H1 (cell line): ENCODE measurements at regions not wholly inside any gene's neighbourhood (a gene's known extent, or its start where the extent isn't known, plus 50 kb on each side); places are given as distances from the start of the nearest gene placed in this dataset.

Experiments used
- CTCF ChIA-PET: fragments of 300-600 bp; sonication (Branson Sonifier 250); formaldehyde crosslinking; loops from one replicate; lab custom pipeline; 2021; ENCODE audit not compliant: partially characterized antibody; lab: Charles Lee
- POLR2A ChIA-PET: fragments of 300-600 bp; sonication (Branson Sonifier 250); formaldehyde crosslinking; loops from one replicate; lab custom pipeline; 2021; ENCODE audit warnings: inconsistent platforms; ENCODE audit not compliant: partially characterized antibody; lab: Charles Lee
- DNase-seq, 2 experiments: peaks; one replicate each; pipeline versions ENCODE4 v3.0.0 to v3.0.0-alpha.2; 2010 to 2022; ENCODE audit warnings: low spot score in 2 of 2, low read depth in 1 of 2, mixed read lengths in 1 of 2
- FAIRE-seq: peaks from 2 replicates; lab custom pipeline; 2011; peaks lifted over from hg19 to GRCh38; lab: Jason Lieb, UNC
- H2AFZ ChIP-seq: 2 replicates; pipeline ENCODE4 v1.8.1; 2012; ENCODE audit warnings: low read length, inconsistent platforms
- H2AK5ac ChIP-seq: 2 replicates; pipeline ENCODE4 v1.6.1; 2013; ENCODE audit warnings: low read depth, low read length
- H2BK120ac ChIP-seq: replicated peaks from 2 replicates; pipeline ENCODE3; 2013; ENCODE audit warnings: low read depth, low read length, inconsistent platforms
- H2BK12ac ChIP-seq: 2 replicates; pipeline ENCODE4 v1.6.1; 2013; ENCODE audit warnings: low read depth, low read length
- H2BK15ac ChIP-seq: 2 replicates; pipeline ENCODE4 v1.6.1; 2013; ENCODE audit warnings: low read length
- H2BK20ac ChIP-seq: 2 replicates; pipeline ENCODE4 v1.6.1; 2013; ENCODE audit warnings: low read length
- H2BK5ac ChIP-seq: 2 replicates; pipeline ENCODE4 v1.6.1; 2013; ENCODE audit warnings: low read depth, low read length
- H3K14ac ChIP-seq: 2 replicates; pipeline ENCODE4 v1.6.1; 2013; ENCODE audit warnings: inconsistent platforms; ENCODE audit not compliant: insufficient read length
- H3K18ac ChIP-seq: 2 replicates; pipeline ENCODE4 v1.6.1; 2013; ENCODE audit warnings: low read length; ENCODE audit errors: extremely low read depth
- H3K23ac ChIP-seq: 2 replicates; pipeline ENCODE4 v1.6.1; 2013; ENCODE audit warnings: inconsistent platforms; ENCODE audit not compliant: insufficient read length
- H3K23me2 ChIP-seq: 2 replicates; pipeline ENCODE4 v1.6.1; 2013; ENCODE audit warnings: low read depth, low read length
- H3K27ac ChIP-seq: 2 replicates; pipeline ENCODE4 v1.6.1; 2011; ENCODE audit warnings: low read depth, low read length, inconsistent platforms
- H3K27me3 ChIP-seq, 4 experiments: replicated peaks in 1 of 4; 1 replicate in 1 of 4; 2 replicates in 3 of 4; pipeline versions ENCODE4 v1.6.1 to v1.8.1; 2011 to 2013; ENCODE audit warnings: low read length in 3 of 4, mild to moderate bottlenecking in 3 of 4, inconsistent platforms in 2 of 4, mixed read lengths in 2 of 4, moderate library complexity in 1 of 4; ENCODE audit not compliant: control insufficient read depth in 3 of 4, insufficient read depth in 3 of 4; ENCODE audit errors: extremely low read depth in 1 of 4
- H3K36me3 ChIP-seq, 4 experiments: 2 replicates each; pipeline versions ENCODE4 v1.6.1 to v1.8.1; 2011 to 2013; ENCODE audit warnings: mild to moderate bottlenecking in 4 of 4, low read length in 3 of 4, moderate library complexity in 2 of 4, control low read depth in 1 of 4, inconsistent platforms in 1 of 4; ENCODE audit not compliant: insufficient read depth in 4 of 4, control insufficient read depth in 2 of 4
- H3K4ac ChIP-seq: replicated peaks from 2 replicates; pipeline ENCODE3; 2013; ENCODE audit warnings: low read length, low read depth, mixed read lengths, inconsistent platforms; ENCODE audit not compliant: insufficient read length
- H3K4me1 ChIP-seq, 4 experiments: replicated peaks in 1 of 4; 1 replicate in 1 of 4; 2 replicates in 3 of 4; pipeline versions ENCODE4 v1.6.1 to v1.8.1; 2011 to 2013; ENCODE audit warnings: low read length in 3 of 4, inconsistent platforms in 2 of 4, mixed read lengths in 1 of 4; ENCODE audit not compliant: insufficient read depth in 4 of 4, control insufficient read depth in 3 of 4
- H3K4me2 ChIP-seq, 2 experiments: 2 replicates each; pipeline versions ENCODE4 v1.6.1 to v1.8.1; 2011 to 2013; ENCODE audit warnings: low read depth in 2 of 2, low read length in 2 of 2, control low read depth in 1 of 2, inconsistent platforms in 1 of 2, mild to moderate bottlenecking in 1 of 2; ENCODE audit not compliant: insufficient read depth in 1 of 2
- H3K4me3 ChIP-seq, 4 experiments: fragments of 200-600, 300-600 bp in 1 of 4; sonication (generic), shearing (Covaris generic), sonication (Bioruptor Twin) in 1 of 4; 2 replicates each; pipeline versions ENCODE4 v1.5.1 to v1.8.1; 2011 to 2016; ENCODE audit warnings: low read length in 4 of 4, low read depth in 3 of 4, control low read depth in 2 of 4, inconsistent platforms in 2 of 4, mild to moderate bottlenecking in 2 of 4, mixed read lengths in 1 of 4, moderate library complexity in 1 of 4; ENCODE audit not compliant: insufficient read depth in 2 of 4; ENCODE audit errors: extremely low read depth in 1 of 4
- H3K56ac ChIP-seq: replicated peaks from 2 replicates; pipeline ENCODE3; 2013; ENCODE audit warnings: low read depth, mild to moderate bottlenecking, mixed read lengths, low read length, inconsistent platforms; ENCODE audit not compliant: insufficient read length
- H3K79me1 ChIP-seq: 2 replicates; pipeline ENCODE4 v1.6.1; 2013; ENCODE audit warnings: low read depth, low read length, control low read depth
- H3K79me2 ChIP-seq, 2 experiments: 2 replicates each; pipeline versions ENCODE4 v1.6.1 to v1.8.1; 2012 to 2013; ENCODE audit warnings: low read length in 2 of 2, mild to moderate bottlenecking in 2 of 2, inconsistent platforms in 1 of 2; ENCODE audit not compliant: insufficient read depth in 2 of 2, control insufficient read depth in 1 of 2
- H3K9ac ChIP-seq, 4 experiments: replicated peaks in 1 of 4; 1 replicate in 1 of 4; 2 replicates in 3 of 4; pipeline versions ENCODE4 v1.6.1 to v1.8.1; 2011 to 2013; ENCODE audit warnings: low read depth in 3 of 4, low read length in 3 of 4, control low read depth in 2 of 4, mild to moderate bottlenecking in 2 of 4, moderate library complexity in 2 of 4, inconsistent platforms in 1 of 4; ENCODE audit errors: extremely low read depth in 1 of 4
- H3K9me3 ChIP-seq, 2 experiments: 2 replicates each; pipeline versions ENCODE4 v1.6.1 to v1.8.1; 2012 to 2013; ENCODE audit warnings: mild to moderate bottlenecking in 2 of 2, moderate library complexity in 2 of 2, control low read depth in 1 of 2, inconsistent platforms in 1 of 2, low read depth in 1 of 2, low read length in 1 of 2, mixed read lengths in 1 of 2; ENCODE audit not compliant: insufficient read depth in 2 of 2
- H4K20me1 ChIP-seq, 2 experiments: replicated peaks in 1 of 2; 2 replicates each; pipeline versions ENCODE3 to v1.8.1; 2011 to 2013; ENCODE audit warnings: inconsistent platforms in 2 of 2, low read length in 2 of 2, mild to moderate bottlenecking in 1 of 2; ENCODE audit not compliant: insufficient read depth in 2 of 2, control insufficient read depth in 1 of 2
- H4K5ac ChIP-seq: 2 replicates; pipeline ENCODE4 v1.6.1; 2013; ENCODE audit warnings: low read length, low read depth, mixed read lengths, inconsistent platforms; ENCODE audit not compliant: insufficient read length
- H4K8ac ChIP-seq: 2 replicates; pipeline ENCODE4 v1.8.0; 2013; ENCODE audit warnings: mild to moderate bottlenecking, moderate library complexity, low read length, inconsistent platforms; ENCODE audit not compliant: insufficient read depth; ENCODE audit errors: extremely low read depth
- H4K91ac ChIP-seq: replicated peaks from 2 replicates; pipeline ENCODE3; 2013; ENCODE audit warnings: low read length, mixed read lengths, inconsistent platforms; ENCODE audit not compliant: insufficient read length
- EGR1 ChIP-seq: IDR thresholded peaks from 2 replicates; pipeline ENCODE4 v1.6.1; 2011; ENCODE audit warnings: low read depth, low read length, borderline replicate concordance
- GABPA ChIP-seq: IDR thresholded peaks from 2 replicates; pipeline ENCODE4 v1.6.1; 2011; ENCODE audit warnings: mild to moderate bottlenecking, low read length, moderate library complexity, borderline replicate concordance; ENCODE audit not compliant: insufficient read depth
- HDAC2 ChIP-seq, 2 experiments: fragments of 300-600 bp in 1 of 2; sonication (generic) in 1 of 2; IDR thresholded peaks; 2 replicates each; pipeline ENCODE4 v1.6.1; 2011 to 2012; ENCODE audit warnings: low read depth in 2 of 2, low read length in 2 of 2, mild to moderate bottlenecking in 2 of 2, moderate library complexity in 2 of 2, borderline replicate concordance in 1 of 2, inconsistent platforms in 1 of 2
- NANOG ChIP-seq: IDR thresholded peaks from 2 replicates; pipeline ENCODE4 v1.6.1; 2011; ENCODE audit warnings: low read length, low read depth, mild to moderate bottlenecking, inconsistent platforms; ENCODE audit not compliant: insufficient read depth, poor library complexity, severe bottlenecking
- POLR2A ChIP-seq, 2 experiments: IDR thresholded peaks; 1 replicate in 1 of 2; 2 replicates in 1 of 2; pipeline ENCODE4 v1.6.1; 2011; ENCODE audit warnings: low read depth in 2 of 2, low read length in 2 of 2, mild to moderate bottlenecking in 2 of 2; ENCODE audit errors: control extremely low read depth in 1 of 2
- RNF2 ChIP-seq: fragments of 200-900, 300-1000 bp; sonication (generic); IDR thresholded peaks from 2 replicates; pipeline ENCODE4 v1.7.1; 2016; ENCODE audit warnings: borderline replicate concordance, low read depth, mild to moderate bottlenecking, antibody characterized with exemption, low read length; ENCODE audit not compliant: poor library complexity, severe bottlenecking; ENCODE audit errors: missing control alignments
- SIRT6 ChIP-seq: IDR thresholded peaks from one replicate; pipeline ENCODE4 v1.7.1; 2012; ENCODE audit warnings: low read length, inconsistent platforms
- TBP ChIP-seq: IDR thresholded peaks from 2 replicates; pipeline ENCODE4 v1.6.1; 2011; ENCODE audit warnings: low read depth, low read length, improper control_type of control experiment
- TCF12 ChIP-seq: IDR thresholded peaks from 2 replicates; pipeline ENCODE4 v1.6.1; 2011; ENCODE audit warnings: low read depth, mild to moderate bottlenecking, low read length
- ZNF274 ChIP-seq: IDR thresholded peaks from 2 replicates; pipeline ENCODE4 v1.7.0; 2012; ENCODE audit warnings: low read length, borderline replicate concordance; ENCODE audit errors: extremely low read depth
- WGBS, 2 experiments: shearing (Covaris generic) in 1 of 2; methylation state at CpG; one replicate each; pipeline versions ENCODE4 v1.1.6 to v1.1.7; 2013 to 2015; ENCODE audit warnings: low lambda C conversion rate in 2 of 2, mixed read lengths in 2 of 2, inconsistent platforms in 1 of 2, low coverage in 1 of 2, missing lambda C conversion rate in 1 of 2; ENCODE audit not compliant: insufficient replicate concordance in 2 of 2, insufficient coverage in 1 of 2, insufficient read length in 1 of 2; ENCODE audit errors: extremely low coverage in 1 of 2, missing lambda C conversion rate in 1 of 2; 5-methylcytosine and 5-hydroxymethylcytosine counted together

GRCh38 chr16:86074651-86075487 is 175.9 kb downstream of the IRF8 start:
- peaks cover 0 to 2% of the 10 kb centered on the region in 2 experiments for H4K20me1 ChIP-seq
- H3K36me3 ChIP-seq: no peaks in the 10 kb centered on the region
- CTCF ChIA-PET: interaction anchor here (0.6 to 4.2 kb wide), 7 partner anchors 26 to 444 kb away, joined by 3 to 30 read pairs (median 4); no protein-coding TSS in a partner anchor
- H2BK20ac ChIP-seq: peak overlapping the region; percentile 80; the same call in 1 of the 2 replicates
- peak overlapping the region; percentile 61; the same call in 1 of the 2 replicates for H2BK15ac ChIP-seq
- no peak overlapping the region for H3K9ac ChIP-seq
- H4K8ac ChIP-seq: no peak overlapping the region
- no peak for TF ChIP-seq POLR2A (IDR thresholded peaks at IDR 0.05; ENCODE audit: control extremely low read depth in 1 of 2, low read depth in 2 of 2, low read length in 2 of 2)
- 0 out of 2 replicates have a peak, but pooled peaks have one; percentile 25 for TF ChIP-seq GABPA
- TF ChIP-seq SIRT6: no peak
- no peak for TF ChIP-seq EGR1
- peak; percentile 87 for TF ChIP-seq NANOG
- TF ChIP-seq TBP: peak; percentile 42; the same call in 1 of the 2 replicates
- no peak for TF ChIP-seq ZNF274
- TF ChIP-seq HDAC2 (IDR thresholded peaks at IDR 0.05; ENCODE audit: borderline replicate concordance in 1 of 2, low read depth in 2 of 2, low read length in 2 of 2): 0 out of 4 replicates have a peak, but pooled peaks of 1 of the 2 experiments have one; percentile 44
- peak; percentile 34; the same call in 1 of the 2 replicates for TF ChIP-seq TCF12
- no peak for TF ChIP-seq RNF2
- H2AFZ ChIP-seq: peak overlapping the region; percentile 69; the same call in 1 of the 2 replicates
- peaks cover 0 to 2% (median 0%) of the 10 kb centered on the region in 4 experiments; a peak in 2 of 7 replicates for H3K27me3 ChIP-seq
- no peak overlapping the region for H3K14ac ChIP-seq
- H4K91ac ChIP-seq: peak overlapping the region; percentile 76
- peak overlapping the region; percentile 67; the same call in 1 of the 2 replicates for H3K18ac ChIP-seq
- H3K56ac ChIP-seq: no peak overlapping the region
- no peaks in the 10 kb centered on the region for H3K79me1 ChIP-seq
- H3K4me3 ChIP-seq: no peak overlapping the region
- no peak overlapping the region for H3K4ac ChIP-seq
- peak overlapping the region in 1 of 2 experiments; percentile 45; a peak in 2 of 4 replicates for H3K4me2 ChIP-seq
- no peak overlapping the region for H2AK5ac ChIP-seq
- no peak overlapping the region for H3K23ac ChIP-seq
- FAIRE-seq (no peak), DNase-seq (no peak)
- no peaks in the 10 kb centered on the region for H3K79me2 ChIP-seq
- H3K27ac ChIP-seq: no peak overlapping the region
- POLR2A ChIA-PET: interaction anchor here (0.8 kb wide), 1 partner anchor 14 kb away, joined by 3 read pairs; no protein-coding TSS in a partner anchor
- H3K4me1 ChIP-seq: peaks cover 2 to 15% (median 5%) of the 10 kb centered on the region in 4 experiments; a peak in 6 of 7 replicates
- 59% methylated on average over 19 of the region's 20 CpGs; no CpG with 5 or more reads in 1 of the 2 experiments for WGBS, 2 experiments
- no peaks in the 10 kb centered on the region for H3K23me2 ChIP-seq
- H2BK5ac ChIP-seq: peak overlapping the region; percentile 83; the same call in 1 of the 2 replicates
- H2BK120ac ChIP-seq: no peak overlapping the region
- no peak overlapping the region for H4K5ac ChIP-seq
- no peaks in the 10 kb centered on the region for H3K9me3 ChIP-seq
- peak overlapping the region; percentile 87; the same call in 1 of the 2 replicates for H2BK12ac ChIP-seq
